ENCODE measurements at regions not wholly inside any gene's neighbourhood (a gene's known extent, or its start where the extent isn't known, plus 50 kb on each side); places are given as distances from the start of the nearest gene placed in this dataset.
"Not testable (repeated sequence)": the region's sequence is repeated elsewhere in the genome, so short reads cannot be mapped to it uniquely, and the experiment has no call there.

DNA sequence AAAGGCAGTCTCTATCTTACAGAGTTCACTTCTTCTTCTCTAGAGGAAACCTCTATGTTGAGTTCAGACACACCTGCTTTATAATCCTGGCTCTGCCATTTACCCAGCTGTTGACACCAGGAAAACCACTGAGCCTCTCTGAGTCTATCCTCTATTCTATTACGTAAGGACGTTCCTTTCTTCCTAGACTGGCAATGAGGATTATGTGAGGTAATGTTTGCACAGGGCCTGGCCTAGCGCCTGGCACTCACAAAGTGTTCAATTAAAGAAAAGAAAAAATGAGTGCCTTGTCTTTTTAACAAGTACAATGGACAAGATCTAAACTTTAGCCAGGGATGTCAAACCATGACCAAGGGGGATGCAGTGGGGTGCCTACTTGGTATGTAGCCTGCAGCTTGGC is 641.9 kb upstream of the TBX3 start:
- no peak for DNase-seq (ENCODE audit: low spot score)

DNA sequence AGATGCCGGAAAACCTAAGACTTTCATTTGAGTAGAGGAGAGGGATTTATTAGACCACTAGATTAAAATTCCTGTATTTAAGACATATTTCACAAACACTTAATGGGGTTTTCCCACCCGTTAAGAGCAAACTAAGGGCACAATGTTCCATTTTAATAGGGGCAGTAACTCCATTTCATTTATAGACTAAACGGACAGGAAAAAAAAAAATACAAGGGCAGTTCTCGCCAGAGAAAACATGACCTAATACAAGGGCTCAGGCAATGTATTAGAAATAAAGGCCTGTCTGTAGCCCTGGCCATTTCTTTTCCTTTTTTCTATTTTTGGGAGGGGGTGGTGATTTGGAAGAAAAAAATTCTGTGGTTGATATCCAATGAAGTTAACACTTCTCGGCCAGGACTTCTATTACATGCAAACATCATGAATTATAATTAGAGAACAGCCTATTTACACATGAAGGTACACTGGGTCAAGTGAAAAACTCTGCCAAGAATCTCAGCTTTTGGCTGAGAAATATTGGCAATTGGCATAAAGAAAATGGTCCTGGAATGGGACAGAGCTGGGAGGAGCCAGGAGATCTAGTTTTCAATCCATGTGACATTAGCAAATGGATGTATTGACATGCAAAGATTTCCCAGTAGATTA is 641.1 kb upstream of the TBX3 start:
- no peak for DNase-seq (ENCODE audit: low spot score)

DNA sequence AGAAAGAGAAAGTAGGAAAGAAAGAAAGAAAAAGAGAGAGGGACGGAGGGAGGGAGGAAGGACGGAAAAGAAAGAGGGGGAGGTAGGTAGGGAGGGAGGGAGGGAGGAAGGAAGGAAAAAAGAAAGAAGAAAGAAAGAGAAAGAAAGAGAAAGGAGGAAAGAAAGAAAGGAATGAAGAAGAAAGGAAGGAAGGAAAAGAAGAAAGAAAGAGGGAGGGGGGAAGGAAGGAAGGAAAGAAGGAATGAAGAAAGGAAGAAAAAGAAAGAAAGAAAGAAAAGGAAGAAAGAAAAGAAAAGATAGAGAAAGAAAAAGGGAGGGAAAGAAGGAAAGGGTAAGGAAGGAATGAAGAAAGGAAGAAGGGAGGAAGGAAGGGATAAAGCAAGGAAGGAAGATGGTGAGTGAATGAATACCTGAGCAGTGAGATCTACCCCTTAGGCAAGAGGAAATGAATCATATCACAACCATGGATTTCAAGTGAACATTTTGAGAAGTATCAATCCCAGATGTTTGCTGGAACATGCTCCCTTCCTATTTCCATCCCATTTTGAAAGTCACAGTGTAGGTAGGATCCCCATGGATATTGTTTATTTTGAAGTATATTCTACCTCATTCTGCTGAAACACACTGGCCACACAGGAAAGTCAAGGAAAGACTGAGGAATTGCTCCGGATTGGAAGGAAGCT is 639.4 kb upstream of the TBX3 start:
- no peak for DNase-seq (ENCODE audit: low spot score)

DNA sequence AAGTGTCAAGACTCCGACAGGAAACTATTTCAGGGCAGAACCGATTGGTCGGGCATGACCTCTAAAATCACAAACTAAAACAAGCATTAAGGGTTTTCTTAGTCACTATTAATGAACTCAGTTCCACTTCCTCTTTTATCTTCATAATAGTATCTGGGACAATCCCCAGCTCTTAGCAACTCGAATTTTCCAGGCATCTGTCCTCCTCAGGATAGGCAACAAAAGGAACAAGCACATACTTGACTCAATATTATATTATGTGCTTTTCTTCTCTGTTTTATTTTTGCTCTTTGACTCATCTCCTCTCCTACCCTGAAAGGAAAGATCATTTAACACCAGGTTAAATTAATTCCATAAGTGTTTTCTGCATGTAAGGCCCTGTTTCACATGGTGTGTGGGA is 638.3 kb upstream of the TBX3 start:
- no peak for DNase-seq (ENCODE audit: low spot score)

DNA sequence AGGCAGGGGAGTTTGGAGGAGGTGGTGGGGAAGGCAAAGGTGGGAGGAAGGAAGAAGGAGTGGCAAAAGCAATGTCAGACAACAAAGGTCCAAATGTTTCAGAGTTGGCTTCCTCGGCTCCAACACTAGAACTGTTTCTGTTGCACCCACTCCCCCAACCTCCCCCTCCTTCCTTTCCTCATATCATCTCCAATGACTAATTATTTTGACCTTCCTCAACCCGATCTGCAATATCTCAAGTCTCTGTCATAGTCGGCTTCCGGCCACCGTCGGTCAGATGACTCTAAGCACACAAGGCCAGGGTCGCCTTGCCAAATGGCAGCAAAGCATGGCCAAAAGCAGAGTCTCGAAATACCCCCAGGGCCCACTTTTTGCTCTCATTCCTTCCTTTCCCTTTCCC is 637.0 kb upstream of the TBX3 start:
- DNase-seq (ENCODE audit: low spot score): no peak

DNA sequence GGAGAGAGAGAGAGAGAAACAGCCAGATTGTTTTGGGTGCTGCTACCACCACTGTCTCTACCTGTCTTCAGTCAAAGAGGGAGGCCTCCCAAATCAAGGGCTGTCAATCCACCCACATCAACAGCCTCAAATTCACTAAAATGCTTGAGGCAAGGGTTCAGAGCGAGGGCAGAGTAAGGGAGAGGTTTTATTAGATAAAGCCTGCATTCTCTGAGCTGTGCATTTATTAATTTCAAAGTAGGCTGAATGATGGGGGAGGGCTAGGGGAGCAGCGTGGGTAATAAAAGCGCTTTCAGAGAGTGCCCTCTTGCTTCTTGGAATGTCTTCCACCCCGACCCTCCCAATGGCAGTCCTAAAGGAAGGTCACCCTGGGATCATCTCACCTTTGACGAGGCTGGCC is 636.5 kb upstream of the TBX3 start:
- no peak for DNase-seq (ENCODE audit: low spot score)

DNA sequence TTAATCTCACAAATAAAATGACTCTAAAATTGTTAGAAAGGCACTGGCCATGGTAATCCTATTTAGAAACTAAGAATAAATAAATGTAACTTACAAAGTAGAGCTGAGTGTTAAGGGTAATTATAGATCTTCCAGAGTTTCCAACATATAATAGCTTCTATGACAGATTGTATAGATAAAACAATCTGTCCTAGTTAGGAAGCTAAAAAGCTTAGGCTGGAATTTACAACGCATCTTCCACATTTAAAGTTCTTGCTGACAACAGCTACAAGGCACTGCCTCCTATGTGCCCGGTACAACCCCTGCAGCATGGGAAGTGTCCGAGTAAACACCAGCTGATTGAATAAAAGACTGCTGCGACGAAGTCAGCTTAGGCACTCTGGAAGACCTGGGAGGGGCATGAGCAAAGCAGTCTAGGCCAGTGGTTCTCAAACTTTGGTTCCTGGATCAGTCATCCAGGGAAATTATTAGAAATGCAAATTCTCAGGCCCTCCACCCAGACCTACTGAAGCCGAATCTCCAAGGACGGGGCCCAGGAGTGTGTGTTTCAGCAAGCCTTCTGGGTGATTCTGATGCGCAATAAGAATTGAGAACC is 635.6 kb upstream of the TBX3 start:
- DNase-seq (ENCODE audit: low spot score): no peak

DNA sequence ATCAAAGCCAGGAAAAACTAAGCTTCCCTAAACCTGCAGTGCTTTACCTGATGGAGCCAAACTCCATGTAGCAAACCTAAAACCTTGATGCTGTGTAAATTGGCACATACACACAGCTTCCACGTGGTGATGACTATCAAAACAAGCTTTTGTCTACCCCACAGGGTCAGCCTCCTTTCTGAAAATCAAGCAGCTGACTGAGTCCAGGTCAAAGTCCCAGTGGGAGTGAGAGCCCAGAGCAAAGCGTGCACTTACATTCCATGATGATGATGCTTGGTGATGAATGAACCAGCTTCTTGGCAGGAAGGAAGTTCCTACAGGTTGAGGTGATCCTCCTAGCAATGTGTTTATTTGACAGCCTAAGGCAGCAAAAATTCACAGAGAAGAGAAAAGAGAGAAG is 630.0 kb upstream of the TBX3 start:
- DNase-seq (ENCODE audit: low spot score): no peak

DNA sequence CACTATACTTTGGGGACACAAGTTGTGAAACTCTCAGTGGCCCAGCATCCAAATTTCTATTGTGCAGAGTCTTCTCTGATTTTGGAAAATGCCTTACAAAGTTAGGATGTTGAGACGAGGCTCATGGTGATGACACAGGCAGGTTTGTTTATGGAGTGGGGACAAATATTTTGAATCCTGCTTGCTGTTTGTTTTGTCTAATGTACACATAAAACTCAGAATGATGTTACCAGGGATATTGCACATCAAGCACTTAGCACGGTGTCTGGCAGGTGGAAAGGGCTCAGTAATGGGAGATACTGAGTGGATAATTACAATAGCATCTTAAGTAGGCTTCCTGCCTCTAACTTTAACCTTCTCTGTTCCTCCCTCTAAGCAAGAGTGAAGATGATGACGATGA is 628.9 kb upstream of the TBX3 start:
- DNase-seq (ENCODE audit: low spot score): no peak

DNA sequence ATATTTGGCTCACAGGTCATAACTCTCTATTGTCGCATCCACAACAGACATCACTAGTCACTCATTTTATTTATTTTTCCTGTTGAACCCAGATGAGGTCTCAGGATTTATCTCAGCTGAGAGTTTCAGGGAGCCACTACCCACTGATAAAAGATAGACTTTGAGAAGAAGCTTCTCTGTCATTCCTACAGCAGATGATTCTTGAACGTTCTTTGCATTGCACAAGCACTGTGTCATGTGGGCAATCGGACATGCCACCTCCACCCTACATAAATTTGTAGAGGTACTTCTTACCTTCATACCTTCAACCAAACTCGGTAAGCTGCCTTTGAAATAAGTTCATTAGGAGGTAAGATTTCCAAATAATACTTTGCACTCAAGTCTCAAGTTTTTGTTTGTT is 627.9 kb upstream of the TBX3 start:
- no peak for DNase-seq (ENCODE audit: low spot score)

DNA sequence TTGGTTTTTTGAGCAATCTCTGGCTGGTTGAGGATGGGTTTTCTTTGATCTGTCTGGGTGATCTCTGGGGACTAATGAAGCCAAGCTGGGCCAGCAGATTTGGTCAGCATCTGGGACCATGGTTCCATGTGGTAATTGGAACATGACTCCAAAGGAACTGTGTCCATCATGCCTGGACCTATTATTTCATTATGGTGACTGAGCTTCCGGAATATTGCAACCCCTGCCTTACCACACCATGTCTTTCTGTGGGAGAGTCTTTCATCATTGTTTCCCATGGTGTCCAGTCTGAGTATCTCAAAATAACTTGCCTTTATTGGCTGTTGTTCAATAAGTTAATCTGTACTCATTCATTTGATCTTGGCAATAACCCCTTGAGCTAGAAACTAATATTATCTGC is 624.9 kb upstream of the TBX3 start:
- no peak for DNase-seq (ENCODE audit: low spot score)

DNA sequence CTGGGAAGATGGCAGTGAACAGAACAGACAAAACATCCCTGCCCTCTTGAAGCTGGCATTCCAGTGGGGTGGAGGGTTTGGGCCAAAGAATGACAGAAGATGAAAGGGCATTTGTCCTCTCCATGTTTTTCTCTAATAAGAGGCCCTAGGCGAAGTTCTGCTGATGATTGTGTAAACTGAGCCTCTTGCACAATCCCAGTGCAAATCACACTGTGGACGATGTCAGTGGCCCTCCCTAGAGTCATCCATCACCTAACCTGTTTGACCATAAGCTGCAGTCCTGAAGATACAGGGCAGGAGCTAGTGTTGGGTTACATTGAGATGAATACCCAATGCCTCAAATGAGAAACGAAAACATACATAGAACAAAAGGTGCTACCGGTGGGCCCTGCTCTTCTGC is 622.4 kb upstream of the TBX3 start:
- no peak for DNase-seq (ENCODE audit: low spot score)

DNA sequence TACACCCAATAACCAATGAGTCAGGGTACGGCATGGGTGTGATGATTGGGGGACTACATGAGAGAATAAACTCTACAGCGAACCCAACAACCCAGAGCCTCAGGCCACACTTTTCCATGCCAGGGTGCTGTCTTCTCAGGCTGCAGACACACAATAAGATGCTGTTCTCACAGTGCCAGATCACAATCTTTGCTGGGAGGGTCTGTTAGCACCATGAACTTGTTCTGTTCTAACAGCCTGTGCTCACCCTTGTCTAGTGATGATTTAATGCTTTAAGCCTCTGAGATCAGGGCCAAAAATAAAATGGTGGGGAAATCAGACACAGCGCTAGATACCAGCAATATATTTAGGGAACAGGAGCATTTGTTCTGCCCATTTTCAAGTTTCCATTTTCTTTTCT is 621.9 kb upstream of the TBX3 start:
- no peak for DNase-seq (ENCODE audit: low spot score)

DNA sequence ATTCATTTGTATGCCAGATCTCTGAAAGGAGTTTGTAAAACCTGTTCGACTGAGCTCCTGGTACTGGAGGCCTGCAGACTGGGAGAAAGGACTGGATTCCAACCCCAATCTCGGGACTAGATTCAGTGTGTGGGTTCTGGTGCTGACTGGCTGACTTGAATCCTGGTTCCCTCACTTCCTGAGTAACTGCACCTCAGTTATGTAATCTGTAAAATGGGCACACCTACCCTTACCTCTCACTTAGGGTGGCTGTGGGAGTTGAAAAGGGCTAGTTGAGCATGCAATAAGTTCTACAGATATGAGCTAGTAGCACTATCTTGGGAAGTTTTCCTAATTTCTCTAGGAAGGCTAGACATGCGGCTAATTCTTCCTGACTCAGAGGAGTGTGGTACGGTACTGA is 621.3 kb upstream of the TBX3 start:
- no peak for DNase-seq (ENCODE audit: low spot score)

DNA sequence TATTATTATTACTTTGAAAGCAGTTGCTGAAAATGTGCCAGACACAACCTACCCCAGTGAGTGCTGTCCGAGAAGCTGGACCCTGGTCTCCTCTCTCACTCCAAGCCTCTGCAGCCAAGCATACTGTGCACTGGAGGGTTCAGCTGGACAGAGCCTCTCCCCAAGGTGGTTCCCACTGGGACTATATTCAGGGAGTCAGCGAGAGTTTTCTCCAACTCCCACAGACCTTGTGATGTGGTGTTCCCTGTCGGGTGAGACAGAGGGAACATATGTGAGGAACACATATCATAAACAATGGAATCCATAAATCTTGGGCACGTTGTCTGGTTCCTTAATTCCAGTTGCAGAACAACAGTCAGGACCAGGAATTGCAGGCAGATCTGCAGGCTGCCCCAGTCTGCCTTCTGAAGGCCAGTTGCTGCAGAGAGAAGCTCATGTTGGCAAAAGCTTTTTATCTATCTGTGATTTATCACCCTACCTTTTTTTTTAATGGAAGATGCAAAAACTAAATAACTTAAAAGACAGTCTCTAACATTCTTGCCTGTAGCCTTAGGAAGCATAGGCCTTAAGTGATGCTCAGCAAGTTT is 619.8 kb upstream of the TBX3 start:
- no peak for DNase-seq (ENCODE audit: low spot score)

DNA sequence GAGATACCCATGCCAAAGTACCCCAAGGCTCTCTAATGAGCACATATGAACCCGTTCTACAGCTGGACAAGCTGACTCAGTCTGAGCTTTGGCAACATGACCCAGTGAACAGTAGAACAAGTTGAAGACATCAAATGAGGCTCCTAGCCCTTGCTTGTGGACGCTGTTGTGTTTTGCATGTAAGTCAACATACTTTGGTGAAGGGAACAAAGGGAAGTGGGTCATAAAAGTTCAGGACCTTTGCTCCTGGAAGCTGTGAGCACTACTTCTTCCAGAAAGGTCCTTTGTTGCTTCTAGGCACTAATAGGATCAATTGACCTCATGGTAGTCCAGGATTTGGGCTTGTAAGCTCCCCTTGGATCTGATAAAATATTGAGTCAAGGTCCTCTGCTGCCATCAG is 613.5 kb upstream of the TBX3 start:
- DNase-seq (ENCODE audit: low spot score): no peak

DNA sequence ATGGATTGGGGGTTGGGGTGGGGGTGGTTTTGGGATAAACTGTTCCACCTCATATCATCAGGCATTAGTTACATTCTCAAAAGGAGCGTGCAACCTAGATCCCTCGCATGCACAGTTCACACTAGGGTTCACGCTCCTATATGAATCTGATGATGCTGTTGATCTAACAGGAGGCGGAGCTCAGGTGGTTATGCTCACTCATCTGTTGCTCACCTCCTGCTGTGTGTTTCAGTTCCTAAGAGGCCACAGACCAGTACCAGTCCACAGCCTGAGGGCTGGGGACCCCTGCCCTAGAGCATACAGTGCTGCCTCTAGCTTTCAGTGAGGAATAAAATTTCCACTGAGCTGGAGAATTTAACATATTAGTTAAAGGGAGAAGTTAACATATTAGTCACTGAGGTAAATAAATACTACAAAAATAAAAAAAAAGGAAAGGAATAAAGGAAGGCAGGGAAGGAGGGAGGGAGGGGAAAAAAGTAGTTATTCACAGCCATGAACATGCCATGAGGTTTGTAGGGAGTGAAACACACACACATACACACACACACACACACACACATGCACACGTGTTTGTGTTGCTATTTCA is 612.7 kb upstream of the TBX3 start:
- no peak for DNase-seq (ENCODE audit: low spot score)

DNA sequence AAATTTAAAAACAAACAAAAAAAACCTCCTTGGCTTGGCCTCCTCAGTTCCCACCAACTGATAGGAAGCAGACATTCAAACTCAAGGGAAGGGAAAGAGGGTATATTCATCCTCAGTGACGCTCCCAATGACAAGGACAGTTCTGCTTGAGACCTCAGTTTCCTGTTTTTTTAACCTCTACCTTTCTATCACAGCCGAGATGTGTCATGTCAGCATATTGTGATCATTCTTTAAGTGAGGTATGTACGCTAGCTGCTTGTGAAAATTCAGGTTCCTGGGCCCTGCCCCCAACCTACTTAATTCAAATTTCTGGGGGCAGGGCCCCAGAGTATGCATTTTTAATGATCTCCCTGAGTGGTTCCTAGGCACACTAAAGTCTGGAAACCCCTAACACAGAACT is 611.9 kb upstream of the TBX3 start:
- no peak for DNase-seq (ENCODE audit: low spot score)

DNA sequence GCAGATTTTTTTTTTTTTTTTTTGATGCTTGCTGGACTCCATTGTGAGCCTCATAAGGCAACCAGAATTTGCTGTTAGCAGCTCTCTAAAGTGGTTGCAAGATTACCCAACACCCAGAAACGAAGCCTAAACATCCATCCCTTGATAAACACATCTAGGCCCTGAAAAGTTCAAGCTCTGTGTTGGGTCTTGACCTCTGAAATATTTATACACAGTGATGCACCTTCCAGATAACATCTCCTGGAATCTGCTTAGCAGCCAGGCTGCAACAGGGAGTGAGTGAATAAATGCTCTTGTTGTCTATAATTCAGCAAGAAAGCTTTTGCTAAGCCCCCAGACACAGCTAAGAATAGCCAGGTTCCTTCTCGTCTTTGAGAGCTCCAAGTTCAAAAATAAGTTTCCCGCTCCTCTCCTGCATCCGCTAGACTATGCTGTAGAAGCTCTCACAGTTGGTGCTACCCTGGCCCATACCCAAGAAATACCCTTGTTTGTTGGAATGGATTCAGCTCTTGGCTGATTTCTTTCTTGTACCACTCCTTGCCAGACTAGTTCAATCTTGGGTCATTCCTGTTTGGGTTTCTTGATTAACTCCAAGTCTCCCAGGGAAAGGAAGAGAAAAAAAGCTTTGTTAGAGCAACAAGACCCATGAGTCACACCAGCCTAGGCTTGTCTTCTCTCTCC is 610.6 kb upstream of the TBX3 start:
- DNase-seq (ENCODE audit: low spot score): no peak

DNA sequence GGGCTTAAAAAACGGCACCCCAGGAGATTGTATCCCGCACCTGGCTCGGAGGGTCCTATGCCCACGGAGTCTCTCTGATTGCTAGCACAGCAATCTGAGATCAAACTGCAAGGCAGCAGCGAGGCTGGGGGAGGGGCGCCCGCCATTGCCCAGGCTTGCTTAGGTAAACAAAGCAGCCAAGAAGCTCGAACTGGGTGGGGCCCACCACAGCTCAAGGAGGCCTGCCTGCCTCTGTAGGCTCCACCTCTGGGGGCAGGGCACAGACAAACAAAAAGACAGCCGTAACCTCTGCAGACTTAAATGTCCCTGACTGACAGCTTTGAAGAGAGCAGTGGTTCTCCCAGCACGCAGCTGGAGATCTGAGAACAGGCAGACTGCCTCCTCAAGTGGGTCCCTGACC is 601.5 kb upstream of the TBX3 start:
- not testable (repeated sequence) for DNase-seq (ENCODE audit: low spot score)

DNA sequence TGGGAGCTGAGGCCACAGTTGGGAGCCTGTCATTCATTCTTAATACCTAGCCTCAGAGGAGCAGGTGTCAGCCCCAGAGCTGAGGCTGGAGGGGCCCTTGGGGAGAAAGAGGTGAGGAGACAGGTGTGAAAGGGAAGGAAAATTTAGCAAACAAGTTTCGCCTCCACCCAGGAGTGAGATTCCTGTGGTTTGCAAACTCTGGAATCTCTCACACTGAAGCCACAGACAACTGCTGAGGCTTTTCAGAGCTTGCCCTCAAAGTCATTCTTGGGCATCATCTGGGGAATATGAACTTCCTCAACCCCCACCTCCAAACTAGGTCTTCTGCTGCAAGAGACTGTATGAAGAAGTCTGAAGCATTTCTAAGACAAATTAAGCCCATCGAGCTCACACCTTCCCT is 589.5 kb upstream of the TBX3 start:
- no peak for DNase-seq (ENCODE audit: low spot score)

DNA sequence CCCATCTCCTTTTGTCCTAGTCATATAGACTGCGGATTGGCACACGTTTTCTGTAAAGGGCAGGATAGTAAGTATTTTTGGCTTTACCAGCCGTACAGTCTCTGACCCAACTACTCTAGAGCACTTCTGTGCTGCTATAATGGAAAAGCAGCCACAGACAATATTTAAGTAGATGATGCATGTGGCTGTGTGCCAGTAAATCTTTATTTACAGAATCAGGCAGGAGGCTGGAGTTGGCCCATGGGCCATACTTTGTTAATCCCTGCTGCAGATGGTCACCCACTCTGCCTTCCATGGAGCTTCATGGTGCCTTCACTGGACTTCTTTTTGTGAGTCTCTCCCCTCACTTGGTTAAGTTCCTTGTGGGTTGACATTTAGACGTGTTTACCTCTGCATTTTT is 584.5 kb upstream of the TBX3 start:
- DNase-seq (ENCODE audit: low spot score): no peak

Measured in mesenteric fat pad (tissue), 1 donor.